ENCODE measurements at regions not wholly inside any gene's neighbourhood (a gene's known extent, or its start where the extent isn't known, plus 50 kb on each side); places are given as distances from the start of the nearest gene placed in this dataset.

DNA sequence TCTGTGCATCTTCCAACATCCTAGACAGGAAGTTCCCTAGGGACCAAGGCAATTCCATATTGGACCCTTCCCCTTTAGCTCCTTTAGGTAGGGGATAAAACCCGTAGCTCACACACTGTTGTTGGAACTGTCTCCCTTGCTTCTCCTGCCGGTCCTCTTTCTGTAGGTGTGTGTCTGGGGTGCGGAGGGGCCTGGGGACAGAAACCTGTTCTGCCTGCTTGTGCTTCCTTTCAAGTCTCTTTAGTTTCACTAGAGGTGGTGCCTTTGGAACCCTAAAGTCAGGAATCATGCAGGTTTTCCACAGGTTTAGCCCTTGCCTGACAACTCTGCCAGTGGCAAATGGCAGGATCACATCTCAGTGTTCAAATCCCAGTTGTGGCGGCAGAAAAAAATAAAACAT is 74.6 kb upstream of the PTGFRN start:
- Histone ChIP-seq H3K4me3 (no peak overlapping the region), H3K36me3 (no peaks in the 10 kb centered on the region), H3K27ac (no peak overlapping the region), H3K9me3 (no peaks in the 10 kb centered on the region), H3K27me3 (no peaks in the 10 kb centered on the region), H3K4me1 (ENCODE audit: insufficient read depth) (no peaks in the 10 kb centered on the region)
- no peak for TF ChIP-seq POLR2A (IDR thresholded peaks at IDR 0.05)
- no peak for DNase-seq
- 89 to 97% (median 93%) methylated on average over 4 of the region's 4 CpGs for WGBS, 3 donors
- intact Hi-C loops (cut with DNase I), result no loop called here

DNA sequence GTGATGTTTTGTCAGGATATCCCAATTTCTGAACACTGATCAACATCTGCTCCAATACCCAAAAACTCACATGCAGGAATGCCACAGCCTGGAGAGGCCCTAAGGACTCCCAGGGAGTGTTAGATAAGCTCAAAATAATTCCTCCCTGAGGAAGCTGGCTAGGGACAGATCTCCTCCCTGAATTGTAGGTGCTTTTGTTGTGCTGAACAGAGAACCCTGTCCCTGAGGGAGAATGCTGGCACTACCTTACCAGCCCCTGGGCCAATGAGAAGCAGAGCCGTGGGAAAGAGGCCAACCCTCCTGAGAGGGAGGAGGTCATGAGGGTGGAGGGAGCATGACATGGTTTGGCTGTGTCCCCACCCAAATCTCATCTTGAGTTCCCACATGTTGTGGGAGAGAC is 73.6 kb upstream of the PTGFRN start:
- no peak for TF ChIP-seq POLR2A (IDR thresholded peaks at IDR 0.05)
- TF ChIP-seq EP300 (IDR thresholded peaks at IDR 0.05), result no peak
- TF ChIP-seq CTCF (IDR thresholded peaks at IDR 0.05), result no peak
- H3K9me3 ChIP-seq, result no peaks in the 10 kb centered on the region
- intact Hi-C loops (cut with DNase I), result no loop called here
- H3K27ac ChIP-seq, result no peak overlapping the region
- no peaks in the 10 kb centered on the region for H3K36me3 ChIP-seq
- 74 to 85% (median 80%) methylated on average over 1 of the region's 1 CpG for WGBS, 3 donors
- DNase-seq, result no peak
- H3K4me1 ChIP-seq (ENCODE audit: insufficient read depth), result no peaks in the 10 kb centered on the region
- H3K27me3 ChIP-seq, result no peaks in the 10 kb centered on the region
- H3K4me3 ChIP-seq, result no peak overlapping the region

DNA sequence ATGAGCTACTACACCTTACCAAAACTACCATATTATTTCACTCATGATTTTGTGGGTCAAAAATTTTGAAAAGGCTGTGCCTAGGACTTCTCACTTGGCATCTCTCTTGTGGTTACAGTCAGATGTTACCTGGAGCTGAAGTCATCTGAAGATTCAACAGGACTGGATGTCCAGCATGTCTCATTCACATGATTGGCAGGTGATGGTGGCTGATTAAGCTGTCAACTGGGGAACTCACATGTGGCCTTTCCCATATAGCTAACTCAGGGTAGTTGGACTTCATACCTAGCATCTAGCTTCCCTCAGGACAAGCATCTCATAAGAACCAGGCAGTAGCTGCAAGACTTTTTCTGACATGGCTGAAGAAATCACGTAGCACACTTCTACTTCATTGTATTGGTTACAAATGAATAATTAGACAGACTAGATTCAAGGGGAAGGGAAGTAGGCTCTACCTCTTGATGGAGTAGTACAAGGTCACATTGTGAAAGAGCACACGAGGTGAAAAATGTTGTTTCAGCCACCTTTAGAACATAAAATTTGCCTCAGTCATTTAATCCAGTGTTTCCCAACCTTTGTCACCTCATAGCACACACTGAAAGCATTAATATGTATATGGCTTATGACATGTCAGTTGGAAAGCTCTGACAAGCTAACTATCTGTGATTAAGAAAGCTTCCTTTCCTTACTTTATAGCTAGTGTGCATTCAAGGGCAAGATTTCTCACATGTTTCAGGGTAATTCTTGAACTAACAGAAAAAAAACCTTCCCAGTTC is 68.0 kb upstream of the PTGFRN start:
- Histone ChIP-seq H3K36me3 (no peaks in the 10 kb centered on the region), H3K9me3 (no peaks in the 10 kb centered on the region), H3K27me3 (no peaks in the 10 kb centered on the region), H3K27ac (no peak overlapping the region), H3K4me1 (ENCODE audit: insufficient read depth) (no peaks in the 10 kb centered on the region), H3K4me3 (no peak overlapping the region)
- DNase-seq, result no peak
- TF ChIP-seq POLR2A (IDR thresholded peaks at IDR 0.05) (no peak), EP300 (IDR thresholded peaks at IDR 0.05) (no peak), CTCF (IDR thresholded peaks at IDR 0.05) (no peak)
- intact Hi-C loops (cut with DNase I), result loop anchor here in 1 of 4 donors (10.0 kb wide), 1 partner anchor 213 kb away; no protein-coding TSS in a partner anchor
- 39 to 43% (median 40%) methylated on average over 2 of the region's 2 CpGs for WGBS, 3 donors

DNA sequence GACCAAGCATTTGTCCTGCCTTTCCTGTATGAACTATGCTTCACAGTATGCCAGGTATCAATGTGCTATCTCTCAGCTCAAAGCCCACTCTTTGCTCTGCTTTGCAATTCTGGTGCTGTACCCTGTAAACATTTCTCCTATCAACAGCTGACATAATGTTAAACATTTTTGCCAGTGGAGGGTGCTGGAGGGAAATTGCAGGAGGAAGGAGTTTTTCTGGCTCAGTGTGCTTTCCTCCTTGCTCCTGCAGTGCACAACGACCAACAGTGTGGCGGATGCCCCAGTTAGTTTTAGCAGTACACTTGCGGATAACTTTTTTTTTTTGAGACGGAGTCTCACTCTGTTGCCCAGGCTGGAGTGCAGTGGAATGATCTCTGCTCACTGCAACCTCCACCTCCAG is 67.1 kb upstream of the PTGFRN start:
- H3K4me3 ChIP-seq, result no peak overlapping the region
- no peak overlapping the region for H3K27ac ChIP-seq
- H3K9me3 ChIP-seq, result no peaks in the 10 kb centered on the region
- WGBS, 3 donors, result 64 to 77% (median 69%) methylated on average over 4 of the region's 4 CpGs
- TF ChIP-seq CTCF (IDR thresholded peaks at IDR 0.05), result no peak
- TF ChIP-seq EP300 (IDR thresholded peaks at IDR 0.05), result no peak
- TF ChIP-seq POLR2A (IDR thresholded peaks at IDR 0.05), result no peak
- H3K36me3 ChIP-seq, result no peaks in the 10 kb centered on the region
- no peaks in the 10 kb centered on the region for H3K27me3 ChIP-seq
- H3K4me1 ChIP-seq (ENCODE audit: insufficient read depth), result no peaks in the 10 kb centered on the region
- no peak for DNase-seq
- intact Hi-C loops (cut with DNase I), result loop anchor here in 1 of 4 donors (10.0 kb wide), 1 partner anchor 212 kb away; no protein-coding TSS in a partner anchor

- Histone ChIP-seq H3K27ac (no peak overlapping the region), H3K4me3 (no peak overlapping the region), H3K27me3 (no peaks in the 10 kb centered on the region), H3K36me3 (no peaks in the 10 kb centered on the region), H3K9me3 (no peaks in the 10 kb centered on the region), H3K4me1 (ENCODE audit: insufficient read depth) (no peaks in the 10 kb centered on the region)
- intact Hi-C loops (cut with DNase I), result loop anchor here in 1 of 4 donors (10.0 kb wide), 1 partner anchor 210 kb away; no protein-coding TSS in a partner anchor
- 92 to 97% (median 93%) methylated on average over 1 of the region's 1 CpG for WGBS, 3 donors
- TF ChIP-seq POLR2A (IDR thresholded peaks at IDR 0.05) (no peak), CTCF (IDR thresholded peaks at IDR 0.05) (no peak), EP300 (IDR thresholded peaks at IDR 0.05) (no peak)
- DNase-seq, result no peak
These were observed 64.9 kb upstream of the PTGFRN start for GRCh38 chr1:116844775-116845174.
